ENCODE measurements at regions not wholly inside any gene's neighbourhood (a gene's known extent, or its start where the extent isn't known, plus 50 kb on each side); places are given as distances from the start of the nearest gene placed in this dataset.

DNA sequence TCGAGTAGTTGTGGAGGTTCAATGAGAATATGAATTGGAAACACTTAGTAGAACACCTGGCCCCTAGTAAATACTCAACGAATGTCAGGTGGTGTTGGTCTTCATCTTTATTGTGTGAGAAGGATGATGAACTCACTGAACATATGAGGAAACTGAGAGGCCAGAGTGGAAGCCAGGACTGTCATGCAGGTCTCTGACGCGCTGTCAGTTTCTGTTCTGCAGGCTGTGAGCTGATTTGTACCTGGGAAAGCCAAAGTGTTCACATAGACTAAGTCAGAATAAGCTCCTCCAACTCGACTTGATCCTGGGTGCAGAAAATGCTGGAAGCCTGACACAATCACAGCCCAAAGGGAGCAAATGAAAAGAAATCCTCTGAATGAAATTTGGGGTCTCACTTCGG is 222.2 kb downstream of the LY86 start:
- Mint-ChIP-seq H3K4me1 (ENCODE audit: low read depth) (peaks cover 29% of the 10 kb centered on the region), H3K9me3 (ENCODE audit: low read depth) (no peaks in the 10 kb centered on the region), H3K36me3 (ENCODE audit: insufficient read depth) (no peaks in the 10 kb centered on the region), H3K4me3 (ENCODE audit: low read depth) (no peak overlapping the region), H3K27me3 (peaks cover 10% of the 10 kb centered on the region), H3K27ac (peak overlapping the region; percentile 98)
- DNase-seq (ENCODE audit: low spot score, unreplicated experiment), result no peak
- TF ChIP-seq, protein P1, sequence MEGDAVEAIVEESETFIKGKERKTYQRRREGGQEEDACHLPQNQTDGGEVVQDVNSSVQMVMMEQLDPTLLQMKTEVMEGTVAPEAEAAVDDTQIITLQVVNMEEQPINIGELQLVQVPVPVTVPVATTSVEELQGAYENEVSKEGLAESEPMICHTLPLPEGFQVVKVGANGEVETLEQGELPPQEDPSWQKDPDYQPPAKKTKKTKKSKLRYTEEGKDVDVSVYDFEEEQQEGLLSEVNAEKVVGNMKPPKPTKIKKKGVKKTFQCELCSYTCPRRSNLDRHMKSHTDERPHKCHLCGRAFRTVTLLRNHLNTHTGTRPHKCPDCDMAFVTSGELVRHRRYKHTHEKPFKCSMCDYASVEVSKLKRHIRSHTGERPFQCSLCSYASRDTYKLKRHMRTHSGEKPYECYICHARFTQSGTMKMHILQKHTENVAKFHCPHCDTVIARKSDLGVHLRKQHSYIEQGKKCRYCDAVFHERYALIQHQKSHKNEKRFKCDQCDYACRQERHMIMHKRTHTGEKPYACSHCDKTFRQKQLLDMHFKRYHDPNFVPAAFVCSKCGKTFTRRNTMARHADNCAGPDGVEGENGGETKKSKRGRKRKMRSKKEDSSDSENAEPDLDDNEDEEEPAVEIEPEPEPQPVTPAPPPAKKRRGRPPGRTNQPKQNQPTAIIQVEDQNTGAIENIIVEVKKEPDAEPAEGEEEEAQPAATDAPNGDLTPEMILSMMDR (IDR thresholded peaks at IDR 0.05; ENCODE audit: unreplicated experiment), result no peak

DNA sequence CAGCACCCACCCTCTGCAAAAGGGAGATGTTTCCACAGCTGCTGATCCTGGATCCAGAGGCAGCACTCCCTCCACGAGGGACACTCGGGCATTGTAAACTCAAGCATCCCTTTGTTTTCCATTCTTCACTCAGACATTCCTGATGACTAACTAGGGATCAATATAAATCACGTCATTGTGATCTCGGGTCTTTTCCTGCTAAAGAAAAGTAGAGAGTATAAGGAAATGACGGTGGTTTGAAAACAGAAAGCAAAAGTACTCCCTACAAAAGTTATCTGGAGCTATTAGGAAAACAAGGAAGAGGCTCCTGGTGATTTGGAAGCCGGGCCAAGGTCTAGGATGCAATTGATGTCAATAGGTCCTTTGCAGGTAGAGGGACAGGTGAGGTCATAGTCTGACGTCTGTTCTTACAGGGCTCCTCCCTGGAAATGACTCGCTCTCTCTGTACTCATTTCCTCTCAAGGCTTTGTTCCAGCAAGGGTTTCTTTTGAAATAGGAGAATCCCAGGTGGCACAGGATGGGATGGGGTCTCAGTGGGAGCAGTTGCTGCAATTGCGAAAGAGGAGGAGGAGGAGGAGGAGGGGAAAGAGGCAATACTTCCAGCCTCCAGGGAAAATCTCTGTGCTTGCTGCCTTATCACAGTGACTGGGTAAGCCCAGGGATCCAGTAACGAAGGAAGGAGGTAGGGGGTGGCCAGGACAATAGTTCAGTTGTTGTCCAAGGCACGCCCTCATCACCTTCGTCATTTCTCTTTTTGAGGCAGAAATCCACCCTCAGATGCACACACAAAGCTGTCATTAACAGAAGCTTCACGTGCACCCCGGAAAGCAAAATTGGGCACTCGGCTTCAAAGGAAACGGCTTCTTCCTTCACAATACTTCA is 222.8 kb downstream of the LY86 start:
- Mint-ChIP-seq H3K4me1 (ENCODE audit: low read depth) (peaks cover 29% of the 10 kb centered on the region), H3K36me3 (ENCODE audit: insufficient read depth) (no peaks in the 10 kb centered on the region), H3K27me3 (peaks cover 10% of the 10 kb centered on the region), H3K4me3 (ENCODE audit: low read depth) (peak overlapping the region; percentile 64), H3K9me3 (ENCODE audit: low read depth) (no peaks in the 10 kb centered on the region), H3K27ac (peak overlapping the region; percentile 98)
- DNase-seq (ENCODE audit: low spot score, unreplicated experiment), result no peak
- TF ChIP-seq, protein P1 (IDR thresholded peaks at IDR 0.05; ENCODE audit: unreplicated experiment), result no peak

GRCh38 chr6:6812427-6812826 is 223.9 kb downstream of the LY86 start:
- Mint-ChIP-seq H3K4me1 (ENCODE audit: low read depth) (peaks cover 29% of the 10 kb centered on the region), H3K36me3 (ENCODE audit: insufficient read depth) (no peaks in the 10 kb centered on the region), H3K27me3 (peaks cover 4% of the 10 kb centered on the region), H3K4me3 (ENCODE audit: low read depth) (peak overlapping the region; percentile 33), H3K9me3 (ENCODE audit: low read depth) (no peaks in the 10 kb centered on the region), H3K27ac (peak overlapping the region; percentile 98)
- TF ChIP-seq, protein P1 (IDR thresholded peaks at IDR 0.05; ENCODE audit: unreplicated experiment), result no peak
- DNase-seq (ENCODE audit: low spot score, unreplicated experiment), result no peak

GRCh38 chr6:6815732-6816131 is 227.2 kb downstream of the LY86 start:
- Mint-ChIP-seq H3K9me3 (ENCODE audit: low read depth) (no peaks in the 10 kb centered on the region), H3K4me3 (ENCODE audit: low read depth) (no peak overlapping the region), H3K27ac (no peak overlapping the region), H3K36me3 (ENCODE audit: insufficient read depth) (no peaks in the 10 kb centered on the region), H3K27me3 (no peaks in the 10 kb centered on the region), H3K4me1 (ENCODE audit: low read depth) (peaks cover 26% of the 10 kb centered on the region)
- TF ChIP-seq, protein P1 (IDR thresholded peaks at IDR 0.05; ENCODE audit: unreplicated experiment), result no peak
- no peak for DNase-seq (ENCODE audit: low spot score, unreplicated experiment)

- no peaks in the 10 kb centered on the region for H3K36me3 Mint-ChIP-seq (ENCODE audit: insufficient read depth)
- TF ChIP-seq, protein P1 (IDR thresholded peaks at IDR 0.05; ENCODE audit: unreplicated experiment), result no peak
- no peaks in the 10 kb centered on the region for H3K27me3 Mint-ChIP-seq
Observed at GRCh38 chr6:6816716-6817115, 228.2 kb downstream of the LY86 start.

More at GRCh38 chr6:6816716-6817115, 228.2 kb downstream of the LY86 start:
- no peak for DNase-seq (ENCODE audit: low spot score, unreplicated experiment)
- H3K27ac Mint-ChIP-seq, result no peak overlapping the region
- no peaks in the 10 kb centered on the region for H3K9me3 Mint-ChIP-seq (ENCODE audit: low read depth)
- H3K4me1 Mint-ChIP-seq (ENCODE audit: low read depth), result peaks cover 16% of the 10 kb centered on the region
- H3K4me3 Mint-ChIP-seq (ENCODE audit: low read depth), result no peak overlapping the region

All from progenitor cell of endocrine pancreas (in vitro differentiated cells).